ENCODE measurements at regions not wholly inside any gene's neighbourhood (a gene's known extent, or its start where the extent isn't known, plus 50 kb on each side); places are given as distances from the start of the nearest gene placed in this dataset.

DNA sequence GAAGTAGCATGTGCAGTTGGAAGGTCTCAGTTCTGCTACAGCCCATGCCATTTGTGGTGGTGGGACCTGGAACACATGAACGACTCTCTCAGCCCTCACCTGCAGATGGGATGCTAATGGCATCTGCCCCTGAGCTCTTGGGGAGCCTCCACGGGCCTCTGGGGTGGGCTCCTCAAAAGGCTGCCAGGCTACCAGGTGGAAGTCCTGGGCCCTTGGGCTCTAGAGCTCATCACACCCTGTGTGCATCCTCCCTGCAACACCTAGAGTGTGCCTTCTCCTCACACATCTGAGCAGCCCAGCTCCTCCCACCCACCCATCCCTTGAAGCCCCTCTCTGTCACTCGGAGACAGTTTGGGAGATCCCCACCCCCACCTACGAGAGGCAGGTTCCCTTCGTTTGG lies 231.8 kb upstream of the MYT1L start:
- no peak overlapping the region for H3K27ac ChIP-seq (ENCODE audit: low read depth in 1 of 2, low read length in 2 of 2)
- H3K4me1 ChIP-seq (ENCODE audit: control insufficient read depth in 4 of 4, insufficient read depth in 4 of 4, low read length in 3 of 4), result no peaks in the 10 kb centered on the region
- WGBS, result 54% methylated on average over 5 of the region's 5 CpGs
- no peak for TF ChIP-seq RAD21 (IDR thresholded peaks at IDR 0.05)
- TF ChIP-seq HNF4G (IDR thresholded peaks at IDR 0.05), result no peak
- no peak for TF ChIP-seq GABPA (IDR thresholded peaks at IDR 0.05 in 1 of 2, conservative IDR thresholded peaks at IDR 0.05 in 1 of 2)
- no peak for TF ChIP-seq ATF3 (IDR thresholded peaks at IDR 0.05)
- TF ChIP-seq CTCF (IDR thresholded peaks at IDR 0.05; ENCODE audit: low read depth, low read length, missing input control), result no peak
- no peak for TF ChIP-seq RXRA (IDR thresholded peaks at IDR 0.05)
- TF ChIP-seq YY1 (IDR thresholded peaks at IDR 0.05), result no peak
- TF ChIP-seq, protein P1, sequence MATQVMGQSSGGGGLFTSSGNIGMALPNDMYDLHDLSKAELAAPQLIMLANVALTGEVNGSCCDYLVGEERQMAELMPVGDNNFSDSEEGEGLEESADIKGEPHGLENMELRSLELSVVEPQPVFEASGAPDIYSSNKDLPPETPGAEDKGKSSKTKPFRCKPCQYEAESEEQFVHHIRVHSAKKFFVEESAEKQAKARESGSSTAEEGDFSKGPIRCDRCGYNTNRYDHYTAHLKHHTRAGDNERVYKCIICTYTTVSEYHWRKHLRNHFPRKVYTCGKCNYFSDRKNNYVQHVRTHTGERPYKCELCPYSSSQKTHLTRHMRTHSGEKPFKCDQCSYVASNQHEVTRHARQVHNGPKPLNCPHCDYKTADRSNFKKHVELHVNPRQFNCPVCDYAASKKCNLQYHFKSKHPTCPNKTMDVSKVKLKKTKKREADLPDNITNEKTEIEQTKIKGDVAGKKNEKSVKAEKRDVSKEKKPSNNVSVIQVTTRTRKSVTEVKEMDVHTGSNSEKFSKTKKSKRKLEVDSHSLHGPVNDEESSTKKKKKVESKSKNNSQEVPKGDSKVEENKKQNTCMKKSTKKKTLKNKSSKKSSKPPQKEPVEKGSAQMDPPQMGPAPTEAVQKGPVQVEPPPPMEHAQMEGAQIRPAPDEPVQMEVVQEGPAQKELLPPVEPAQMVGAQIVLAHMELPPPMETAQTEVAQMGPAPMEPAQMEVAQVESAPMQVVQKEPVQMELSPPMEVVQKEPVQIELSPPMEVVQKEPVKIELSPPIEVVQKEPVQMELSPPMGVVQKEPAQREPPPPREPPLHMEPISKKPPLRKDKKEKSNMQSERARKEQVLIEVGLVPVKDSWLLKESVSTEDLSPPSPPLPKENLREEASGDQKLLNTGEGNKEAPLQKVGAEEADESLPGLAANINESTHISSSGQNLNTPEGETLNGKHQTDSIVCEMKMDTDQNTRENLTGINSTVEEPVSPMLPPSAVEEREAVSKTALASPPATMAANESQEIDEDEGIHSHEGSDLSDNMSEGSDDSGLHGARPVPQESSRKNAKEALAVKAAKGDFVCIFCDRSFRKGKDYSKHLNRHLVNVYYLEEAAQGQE (IDR thresholded peaks at IDR 0.05), result no peak
- TF ChIP-seq EGR1 (IDR thresholded peaks at IDR 0.05; ENCODE audit: low read depth in 2 of 2), result no peak
- TF ChIP-seq, protein P2, sequence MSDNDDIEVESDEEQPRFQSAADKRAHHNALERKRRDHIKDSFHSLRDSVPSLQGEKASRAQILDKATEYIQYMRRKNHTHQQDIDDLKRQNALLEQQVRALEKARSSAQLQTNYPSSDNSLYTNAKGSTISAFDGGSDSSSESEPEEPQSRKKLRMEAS (IDR thresholded peaks at IDR 0.05), result no peak
- TF ChIP-seq TAF1 (conservative IDR thresholded peaks at IDR 0.05), result no peak
- no peak for TF ChIP-seq NR2F2 (IDR thresholded peaks at IDR 0.05)
- H3K27me3 ChIP-seq (ENCODE audit: control insufficient read depth in 4 of 4, insufficient read depth in 4 of 4, low read length in 3 of 4), result no peaks in the 10 kb centered on the region
- H3K4me3 ChIP-seq (ENCODE audit: low read depth in 1 of 3, low read length in 3 of 3), result no peak overlapping the region
- peaks cover 0 to 3% (median 0%) of the 10 kb centered on the region in 4 donors for H3K9me3 ChIP-seq (ENCODE audit: control insufficient read depth in 4 of 4, low read length in 3 of 4)
- DNase-seq (ENCODE audit: low spot score), result no peak
- H3K36me3 ChIP-seq (ENCODE audit: control insufficient read depth in 4 of 4, insufficient read depth in 3 of 4, low read depth in 1 of 4, low read length in 3 of 4), result no peaks in the 10 kb centered on the region
- H3K9ac ChIP-seq (ENCODE audit: low read depth in 1 of 2, low read length in 2 of 2), result no peak overlapping the region

DNA sequence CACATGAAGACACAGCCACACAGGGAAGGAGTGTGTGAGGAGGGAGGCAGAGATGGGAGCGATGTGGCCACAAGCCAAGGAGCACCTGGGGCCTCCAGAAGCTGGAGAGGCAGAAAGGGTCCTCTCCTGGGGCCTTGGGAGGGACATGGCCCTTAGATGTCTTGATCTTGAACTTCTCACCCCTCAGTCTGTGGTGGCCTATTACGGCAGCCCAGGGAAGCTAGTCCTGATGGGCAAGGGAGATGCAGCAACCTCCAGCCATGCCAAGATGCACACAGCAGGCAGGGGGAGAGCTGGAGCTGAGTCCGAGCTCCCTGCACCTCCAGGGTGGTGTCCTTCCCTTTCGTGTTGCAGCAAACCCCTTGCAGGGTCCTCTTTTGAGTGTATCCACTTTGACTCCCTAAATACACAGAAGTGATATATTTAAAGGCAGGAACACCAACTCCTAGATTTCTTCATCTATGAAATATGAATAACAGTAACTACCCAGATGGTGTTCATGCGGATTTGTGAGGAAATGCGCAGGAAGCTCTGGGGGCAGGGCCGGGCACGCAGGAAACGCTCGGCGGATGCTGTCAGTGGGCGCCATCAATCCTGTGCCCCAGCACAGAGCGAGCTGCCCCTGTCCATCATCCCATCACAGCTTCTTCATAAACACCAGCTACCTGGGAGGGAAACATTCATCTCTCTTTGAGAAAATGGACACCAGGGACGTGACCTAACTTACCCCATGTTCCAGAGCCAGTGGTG lies 230.4 kb upstream of the MYT1L start:
- H3K4me1 ChIP-seq (ENCODE audit: control insufficient read depth in 4 of 4, insufficient read depth in 4 of 4, low read length in 3 of 4), result no peaks in the 10 kb centered on the region
- DNase-seq (ENCODE audit: low spot score), result no peak
- H3K9me3 ChIP-seq (ENCODE audit: control insufficient read depth in 4 of 4, low read length in 3 of 4), result peaks cover 0 to 3% (median 0%) of the 10 kb centered on the region in 4 donors
- H3K4me3 ChIP-seq (ENCODE audit: low read depth in 1 of 3, low read length in 3 of 3), result no peak overlapping the region
- H3K36me3 ChIP-seq (ENCODE audit: control insufficient read depth in 4 of 4, insufficient read depth in 3 of 4, low read depth in 1 of 4, low read length in 3 of 4), result no peaks in the 10 kb centered on the region
- H3K27me3 ChIP-seq (ENCODE audit: control insufficient read depth in 4 of 4, insufficient read depth in 4 of 4, low read length in 3 of 4), result no peaks in the 10 kb centered on the region
- no peak overlapping the region for H3K9ac ChIP-seq (ENCODE audit: low read depth in 1 of 2, low read length in 2 of 2)
- 80% methylated on average over 14 of the region's 14 CpGs for WGBS
- no peak overlapping the region for H3K27ac ChIP-seq (ENCODE audit: low read depth in 1 of 2, low read length in 2 of 2)
- no peak for TF ChIP-seq HNF4G (IDR thresholded peaks at IDR 0.05)
- TF ChIP-seq EGR1 (IDR thresholded peaks at IDR 0.05; ENCODE audit: low read depth in 2 of 2), result no peak
- TF ChIP-seq FOXA1 (IDR thresholded peaks at IDR 0.05), result no peak
- TF ChIP-seq ATF3 (IDR thresholded peaks at IDR 0.05), result no peak
- TF ChIP-seq TAF1 (conservative IDR thresholded peaks at IDR 0.05), result no peak
- no peak for TF ChIP-seq RXRA (IDR thresholded peaks at IDR 0.05)
- TF ChIP-seq, protein P3, sequence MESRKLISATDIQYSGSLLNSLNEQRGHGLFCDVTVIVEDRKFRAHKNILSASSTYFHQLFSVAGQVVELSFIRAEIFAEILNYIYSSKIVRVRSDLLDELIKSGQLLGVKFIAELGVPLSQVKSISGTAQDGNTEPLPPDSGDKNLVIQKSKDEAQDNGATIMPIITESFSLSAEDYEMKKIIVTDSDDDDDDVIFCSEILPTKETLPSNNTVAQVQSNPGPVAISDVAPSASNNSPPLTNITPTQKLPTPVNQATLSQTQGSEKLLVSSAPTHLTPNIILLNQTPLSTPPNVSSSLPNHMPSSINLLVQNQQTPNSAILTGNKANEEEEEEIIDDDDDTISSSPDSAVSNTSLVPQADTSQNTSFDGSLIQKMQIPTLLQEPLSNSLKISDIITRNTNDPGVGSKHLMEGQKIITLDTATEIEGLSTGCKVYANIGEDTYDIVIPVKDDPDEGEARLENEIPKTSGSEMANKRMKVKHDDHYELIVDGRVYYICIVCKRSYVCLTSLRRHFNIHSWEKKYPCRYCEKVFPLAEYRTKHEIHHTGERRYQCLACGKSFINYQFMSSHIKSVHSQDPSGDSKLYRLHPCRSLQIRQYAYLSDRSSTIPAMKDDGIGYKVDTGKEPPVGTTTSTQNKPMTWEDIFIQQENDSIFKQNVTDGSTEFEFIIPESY (IDR thresholded peaks at IDR 0.05), result no peak
- no peak for TF ChIP-seq CTCF (IDR thresholded peaks at IDR 0.05; ENCODE audit: low read depth, low read length, missing input control)
- TF ChIP-seq, protein P1 (IDR thresholded peaks at IDR 0.05), result no peak
- TF ChIP-seq RAD21 (IDR thresholded peaks at IDR 0.05), result no peak
- no peak for TF ChIP-seq FOXA2 (IDR thresholded peaks at IDR 0.05)
- no peak for TF ChIP-seq NR2F2 (IDR thresholded peaks at IDR 0.05)

All from liver (tissue), 8 donors.